HepG2 (cell line): ENCODE measurements at regions not wholly inside any gene's neighbourhood (a gene's known extent, or its start where the extent isn't known, plus 50 kb on each side); places are given as distances from the start of the nearest gene placed in this dataset.
"Not testable (repeated sequence)": the region's sequence is repeated elsewhere in the genome, so short reads cannot be mapped to it uniquely, and the experiment has no call there.

ENCODE experiments used
- ATAC-seq: fragments of 200-7000 bp; cut with Tn5 transposase; 3 replicates; pipeline ENCODE4 v1.9.1; 2020; ENCODE audit warnings: mild to moderate bottlenecking, moderate library complexity
- BruUV-seq: library from RNA; stranded (reverse); fragments of 400-500 nt; replicated peaks from 2 replicates; lab custom pipeline; 2021; lab: Mats Ljungman, UMichigan
- CTCF ChIA-PET: fragments of 300-600 bp; formaldehyde crosslinking; extraction: SDS; loops from one replicate; lab custom pipeline; 2021; ENCODE audit warnings: low total read pairs, inconsistent platforms, low intra/inter-chr PET ratio; lab: Yijun Ruan, JAX
- POLR2A ChIA-PET: fragments of 350-600 bp; sonication (Branson Sonifier 250); formaldehyde crosslinking; loops from one replicate; lab custom pipeline; 2020; ENCODE audit warnings: antibody characterized with exemption, inconsistent platforms; lab: Yijun Ruan, JAX
- DNase-seq: peaks from one replicate; pipeline ENCODE4 v3.0.0-alpha.2; 2015; ENCODE audit warnings: low spot score
- FAIRE-seq: peaks from 3 replicates; lab custom pipeline; 2011; peaks lifted over from hg19 to GRCh38; lab: Jason Lieb, UNC
- H2AFZ ChIP-seq: one replicate; pipeline ENCODE4 v1.6.1; 2011; ENCODE audit warnings: low read length, inconsistent platforms
- H3K27ac ChIP-seq: fragments of 300-600 bp; 3 replicates; pipeline ENCODE4 v1.8.0; 2011; ENCODE audit warnings: mixed run types, mild to moderate bottlenecking, mixed read lengths, low read length, inconsistent platforms; ENCODE audit not compliant: insufficient read depth; ENCODE audit errors: extremely low read length
- H3K27me3 ChIP-seq, 2 experiments: fragments of 200-600 bp in 1 of 2; 2 replicates in 1 of 2; 3 replicates in 1 of 2; pipeline versions ENCODE4 v1.6.0 to v1.8.0; 2011; ENCODE audit warnings: low read length in 2 of 2, mild to moderate bottlenecking in 2 of 2, moderate library complexity in 2 of 2, inconsistent platforms in 1 of 2; ENCODE audit not compliant: insufficient read depth in 2 of 2, control insufficient read depth in 1 of 2
- H3K36me3 ChIP-seq, 2 experiments: fragments of 200-600 bp in 1 of 2; replicated peaks in 1 of 2; 2 replicates in 1 of 2; 3 replicates in 1 of 2; pipeline versions ENCODE4 v1.5.1 to v1.8.0; 2011; ENCODE audit warnings: low read length in 2 of 2, inconsistent platforms in 1 of 2; ENCODE audit not compliant: insufficient read depth in 2 of 2, control insufficient read depth in 1 of 2
- H3K4me1 ChIP-seq: 2 replicates; pipeline ENCODE4 v1.5.1; 2012; ENCODE audit warnings: low read length, inconsistent platforms; ENCODE audit not compliant: insufficient read depth
- H3K4me2 ChIP-seq: 2 replicates; pipeline ENCODE4 v1.6.0; 2011; ENCODE audit warnings: low read depth, low read length, inconsistent platforms
- H3K4me3 ChIP-seq, 3 experiments: fragments of 200-600 bp in 1 of 3; sonication (generic), shearing (Covaris generic) in 1 of 3; replicated peaks in 1 of 3; 2 replicates each; pipeline ENCODE4 v1.5.1; 2011 to 2016; ENCODE audit warnings: low read length in 3 of 3, inconsistent platforms in 2 of 3, low read depth in 2 of 3, mild to moderate bottlenecking in 2 of 3, control low read depth in 1 of 3, mixed read lengths in 1 of 3; ENCODE audit not compliant: insufficient read depth in 1 of 3
- H3K79me2 ChIP-seq: one replicate; pipeline ENCODE4 v1.6.1; 2011; ENCODE audit warnings: low read length, inconsistent platforms; ENCODE audit not compliant: insufficient read depth
- H3K9ac ChIP-seq: 2 replicates; pipeline ENCODE4 v1.6.0; 2011; ENCODE audit warnings: mild to moderate bottlenecking, low read depth, low read length, inconsistent platforms; ENCODE audit not compliant: insufficient read depth
- H3K9me3 ChIP-seq: 2 replicates; pipeline ENCODE4 v1.5.1; 2012; ENCODE audit warnings: mild to moderate bottlenecking, low read length
- H4K20me1 ChIP-seq: 2 replicates; pipeline ENCODE4 v1.6.0; 2011; ENCODE audit warnings: inconsistent platforms, mild to moderate bottlenecking, low read length, moderate library complexity; ENCODE audit not compliant: insufficient read depth
- AHR ChIP-seq: IDR thresholded peaks from 2 replicates; pipeline ENCODE4 v1.6.1; 2018; ENCODE audit warnings: missing genetic modification reagents, missing compliant biosample characterization
- EEA1 ChIP-seq: sonication (generic); formaldehyde crosslinking; IDR thresholded peaks from 2 replicates; pipeline ENCODE4 v1.5.1; 2020; ENCODE audit warnings: mild to moderate bottlenecking, missing genetic modification reagents, borderline replicate concordance
- GFI1 ChIP-seq: sonication (generic); formaldehyde crosslinking; IDR thresholded peaks from 2 replicates; pipeline ENCODE4 v1.5.0; 2020; ENCODE audit warnings: missing genetic modification reagents, mild to moderate bottlenecking, borderline replicate concordance
- HMG20A ChIP-seq: IDR thresholded peaks from 2 replicates; pipeline ENCODE4 v1.6.1; 2016; ENCODE audit warnings: borderline replicate concordance
- ISL2 ChIP-seq: sonication (generic); formaldehyde crosslinking; IDR thresholded peaks from 2 replicates; pipeline ENCODE4 v1.5.0; 2020; ENCODE audit warnings: missing genetic modification reagents
- NFRKB ChIP-seq: fragments of 450-650 bp; IDR thresholded peaks from 2 replicates; pipeline ENCODE4 v1.6.1; 2017
- RAD51 ChIP-seq: fragments of 450-650 bp; IDR thresholded peaks from 2 replicates; pipeline ENCODE4 v1.6.1; 2016; ENCODE audit warnings: borderline replicate concordance
- RFX1 ChIP-seq: fragments of 450-650 bp; IDR thresholded peaks from 2 replicates; pipeline ENCODE4 v1.6.1; 2017
- ZNF180 ChIP-seq: sonication (generic); formaldehyde crosslinking; IDR thresholded peaks from 2 replicates; pipeline ENCODE4 v1.4.0; 2020; ENCODE audit warnings: low read depth, missing genetic modification reagents, borderline replicate concordance
- ZNF256 ChIP-seq: sonication (generic); formaldehyde crosslinking; conservative IDR thresholded peaks from 2 replicates; pipeline ENCODE4 v1.4.0; 2020; ENCODE audit warnings: missing genetic modification reagents
- ZNF446 ChIP-seq: sonication (generic); formaldehyde crosslinking; IDR thresholded peaks from 2 replicates; pipeline ENCODE4 v1.5.0; 2020; ENCODE audit warnings: mild to moderate bottlenecking, missing genetic modification reagents
- ZNF546 ChIP-seq: sonication (generic); formaldehyde crosslinking; conservative IDR thresholded peaks from 2 replicates; pipeline ENCODE4 v1.8.1; 2023; ENCODE audit warnings: mild to moderate bottlenecking, missing genetic modification reagents
- WGBS: methylation state at CpG from one replicate; pipeline ENCODE4 v1.1.6; 2017; ENCODE audit warnings: low lambda C conversion rate; 5-methylcytosine and 5-hydroxymethylcytosine counted together
- in situ Hi-C: cut with HindIII; loops from 2 replicates; pipeline ENCODE4 v1.10.0; 2017; ENCODE audit warnings: low pct_unique_long_range_greater_than_20kb; ENCODE audit not compliant: extremely low pct_ligation_motif_present
- intact Hi-C: fragments of 100-400 bp; cut with micrococcal nuclease; formaldehyde crosslinking; loops from one replicate; pipeline ENCODE4 v1.10.0; 2022; ENCODE audit not compliant: unreplicated experiment
- TF ChIP-seq, protein P1 (sequence below), 2 experiments: sonication (generic) in 1 of 2; formaldehyde crosslinking in 1 of 2; IDR thresholded peaks; 2 replicates each; pipeline versions ENCODE4 v1.4.0 to v1.6.1; 2016 to 2020; ENCODE audit warnings: borderline replicate concordance in 1 of 2, low read depth in 1 of 2, mild to moderate bottlenecking in 1 of 2, missing genetic modification reagents in 1 of 2
- TF ChIP-seq, protein P2 (sequence below): IDR thresholded peaks from 2 replicates; pipeline ENCODE4 v1.6.1; 2012; ENCODE audit warnings: inconsistent platforms
- TF ChIP-seq, protein P3 (sequence below): sonication (generic); formaldehyde crosslinking; IDR thresholded peaks from 2 replicates; pipeline ENCODE4 v1.4.0; 2020; ENCODE audit warnings: mild to moderate bottlenecking, missing genetic modification reagents

DNA sequence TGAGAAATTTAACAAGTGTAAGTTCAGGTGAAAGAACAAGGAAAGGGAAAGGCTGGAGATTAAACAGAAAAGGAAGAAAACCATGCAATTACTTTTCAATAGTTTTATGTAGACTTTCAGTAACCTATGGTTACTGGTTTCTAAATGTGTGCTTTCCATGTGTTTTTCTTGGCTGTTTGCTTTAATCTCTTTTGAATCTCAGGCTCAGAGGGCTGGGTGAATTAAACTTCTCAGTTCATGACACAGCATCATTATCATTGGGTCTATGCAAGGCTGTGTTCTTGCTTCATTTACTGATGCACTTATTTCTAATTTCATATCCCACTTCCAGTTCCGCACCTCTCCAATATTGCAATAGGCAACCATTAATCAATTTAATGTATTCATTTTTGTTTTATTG lies 266.5 kb upstream of the UGT8 start (continued):
- no peak for TF ChIP-seq RFX1

DNA sequence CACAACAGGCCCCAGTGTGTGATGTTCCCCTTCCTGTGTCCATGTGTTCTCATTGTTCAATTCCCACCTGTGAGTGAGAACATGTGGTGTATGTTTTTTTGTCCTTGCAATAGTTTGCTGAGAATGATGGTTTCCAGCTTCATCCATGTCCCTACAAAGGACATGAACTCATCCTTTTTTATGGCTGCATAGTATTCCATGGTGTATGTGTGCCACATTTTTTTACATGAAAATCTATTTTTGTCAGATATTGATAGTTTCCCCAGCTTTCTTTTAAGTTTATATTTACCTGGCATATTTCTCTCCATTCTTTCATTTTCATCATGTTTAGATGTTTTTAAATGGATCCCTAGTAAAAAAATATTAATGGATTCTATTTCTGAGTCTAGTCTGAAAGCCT lies 264.2 kb upstream of the UGT8 start:
- H3K4me3 ChIP-seq, H3K27me3 ChIP-seq, ATAC-seq, H3K36me3 ChIP-seq, CTCF ChIA-PET, H3K4me1 ChIP-seq, H3K9me3 ChIP-seq, H3K9ac ChIP-seq, DNase-seq, H3K4me2 ChIP-seq, in situ Hi-C loops, intact Hi-C loops, H2AFZ ChIP-seq, BruUV-seq, H3K27ac ChIP-seq, H3K79me2 ChIP-seq, H4K20me1 ChIP-seq, POLR2A ChIA-PET, FAIRE-seq: not testable (repeated sequence)

DNA sequence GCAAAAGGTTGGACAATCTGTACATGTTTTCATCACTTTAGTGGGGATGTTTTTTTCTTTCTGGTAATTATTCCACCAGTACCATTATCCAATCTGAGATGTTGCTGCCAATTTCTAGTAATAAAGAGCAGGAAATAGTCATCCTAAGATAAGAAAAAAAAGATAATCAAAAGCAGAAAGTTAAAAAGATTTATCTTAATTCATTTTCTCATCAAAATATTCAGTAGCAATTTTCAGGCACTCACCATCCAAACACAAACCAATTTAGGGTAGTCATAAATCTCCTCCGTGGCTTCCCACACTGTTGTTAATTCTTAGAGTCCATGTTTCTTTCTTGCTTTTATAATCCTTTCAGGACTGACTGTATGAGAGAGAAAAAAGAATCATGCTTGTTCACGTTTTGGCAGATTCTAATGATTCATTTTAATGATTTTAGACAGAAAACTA lies 263.7 kb upstream of the UGT8 start:
- no peaks in the 10 kb centered on the region for H3K9me3 ChIP-seq
- no peak for FAIRE-seq
- no peaks in the 10 kb centered on the region for H3K36me3 ChIP-seq
- H3K9ac ChIP-seq, result no peak overlapping the region
- no peak overlapping the region for H3K4me3 ChIP-seq
- no peak overlapping the region for H3K4me2 ChIP-seq
- CTCF ChIA-PET, result no interaction called here
- WGBS, result 2% methylated on average over 2 of the region's 2 CpGs
- no peak for ATAC-seq
- no peak overlapping the region for H2AFZ ChIP-seq
- no peaks in the 10 kb centered on the region for H3K27me3 ChIP-seq
- no peaks in the 10 kb centered on the region for H4K20me1 ChIP-seq
- BruUV-seq, result no TSS peak
- no peak for DNase-seq
- in situ Hi-C loops (no loop called here), intact Hi-C loops (no loop called here)
- no peak overlapping the region for H3K27ac ChIP-seq
- H3K79me2 ChIP-seq, result no peaks in the 10 kb centered on the region
- POLR2A ChIA-PET, result no interaction called here
- no peaks in the 10 kb centered on the region for H3K4me1 ChIP-seq
- no peak for TF ChIP-seq NFRKB
- TF ChIP-seq ZNF256 (CRISPR knock-in tag), result no peak
- no peak for TF ChIP-seq AHR (CRISPR knock-in tag)
- TF ChIP-seq, protein P1, sequence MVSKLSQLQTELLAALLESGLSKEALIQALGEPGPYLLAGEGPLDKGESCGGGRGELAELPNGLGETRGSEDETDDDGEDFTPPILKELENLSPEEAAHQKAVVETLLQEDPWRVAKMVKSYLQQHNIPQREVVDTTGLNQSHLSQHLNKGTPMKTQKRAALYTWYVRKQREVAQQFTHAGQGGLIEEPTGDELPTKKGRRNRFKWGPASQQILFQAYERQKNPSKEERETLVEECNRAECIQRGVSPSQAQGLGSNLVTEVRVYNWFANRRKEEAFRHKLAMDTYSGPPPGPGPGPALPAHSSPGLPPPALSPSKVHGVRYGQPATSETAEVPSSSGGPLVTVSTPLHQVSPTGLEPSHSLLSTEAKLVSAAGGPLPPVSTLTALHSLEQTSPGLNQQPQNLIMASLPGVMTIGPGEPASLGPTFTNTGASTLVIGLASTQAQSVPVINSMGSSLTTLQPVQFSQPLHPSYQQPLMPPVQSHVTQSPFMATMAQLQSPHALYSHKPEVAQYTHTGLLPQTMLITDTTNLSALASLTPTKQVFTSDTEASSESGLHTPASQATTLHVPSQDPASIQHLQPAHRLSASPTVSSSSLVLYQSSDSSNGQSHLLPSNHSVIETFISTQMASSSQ (IDR thresholded peaks at IDR 0.05; ENCODE audit: low read depth), result no peak
- TF ChIP-seq, protein P1 (CRISPR knock-in tag; IDR thresholded peaks at IDR 0.05; ENCODE audit: borderline replicate concordance), result no peak
- TF ChIP-seq EEA1 (CRISPR knock-in tag), result no peak
- TF ChIP-seq GFI1 (CRISPR knock-in tag), result no peak
- TF ChIP-seq, protein P2, sequence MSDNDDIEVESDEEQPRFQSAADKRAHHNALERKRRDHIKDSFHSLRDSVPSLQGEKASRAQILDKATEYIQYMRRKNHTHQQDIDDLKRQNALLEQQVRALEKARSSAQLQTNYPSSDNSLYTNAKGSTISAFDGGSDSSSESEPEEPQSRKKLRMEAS, result no peak
- TF ChIP-seq HMG20A (CRISPR knock-in tag), result no peak
- TF ChIP-seq, protein P3, sequence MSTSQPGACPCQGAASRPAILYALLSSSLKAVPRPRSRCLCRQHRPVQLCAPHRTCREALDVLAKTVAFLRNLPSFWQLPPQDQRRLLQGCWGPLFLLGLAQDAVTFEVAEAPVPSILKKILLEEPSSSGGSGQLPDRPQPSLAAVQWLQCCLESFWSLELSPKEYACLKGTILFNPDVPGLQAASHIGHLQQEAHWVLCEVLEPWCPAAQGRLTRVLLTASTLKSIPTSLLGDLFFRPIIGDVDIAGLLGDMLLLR (CRISPR knock-in tag), result no peak
- TF ChIP-seq ZNF180 (CRISPR knock-in tag), result no peak
- no peak for TF ChIP-seq RAD51
- TF ChIP-seq ZNF546 (CRISPR knock-in tag), result no peak
- no peak for TF ChIP-seq ISL2 (CRISPR knock-in tag)
- no peak for TF ChIP-seq ZNF446 (CRISPR knock-in tag)
